GM12878 (cell line): ENCODE measurements at regions not wholly inside any gene's neighbourhood (a gene's known extent, or its start where the extent isn't known, plus 50 kb on each side); places are given as distances from the start of the nearest gene placed in this dataset.

Source experiments
- ATAC-seq: fragments of 200-7000 bp; cut with Tn5 transposase; 3 replicates; pipeline ENCODE4 v1.9.1; 2020; ENCODE audit warnings: mild to moderate bottlenecking, moderate library complexity
- BruUV-seq: library from RNA; stranded (reverse); fragments of 400-500 nt; replicated peaks from 2 replicates; lab custom pipeline; 2021; lab: Mats Ljungman, UMichigan
- CTCF ChIA-PET: fragments of 300-600 bp; sonication (Branson Sonifier 250); formaldehyde crosslinking; extraction: SDS; loops from one replicate; lab custom pipeline; 2021; ENCODE audit warnings: inconsistent platforms; lab: Yijun Ruan, JAX
- POLR2A ChIA-PET: fragments of 350-600 bp; formaldehyde crosslinking; extraction: SDS; loops from one replicate; lab custom pipeline; 2021; ENCODE audit warnings: inconsistent platforms; lab: Charles Lee
- RAD21 ChIA-PET: fragments of 300-600 bp; sonication (Branson Sonifier 250); formaldehyde crosslinking; loops from one replicate; lab custom pipeline; 2023; ENCODE audit warnings: antibody characterized with exemption; ENCODE audit not compliant: unreplicated experiment; lab: Charles Lee
- SMC1A ChIA-PET: fragments of 300-600 bp; sonication (Branson Sonifier 250); formaldehyde crosslinking; loops from one replicate; lab custom pipeline; 2023; ENCODE audit not compliant: unreplicated experiment, uncharacterized antibody; lab: Charles Lee
- DNase-seq: peaks from one replicate; pipeline ENCODE4 v3.0.0-alpha.2; 2011; ENCODE audit warnings: low read depth, low spot score
- FAIRE-seq: peaks from 3 replicates; lab custom pipeline; 2011; peaks lifted over from hg19 to GRCh38; lab: Jason Lieb, UNC
- H2AFZ ChIP-seq: 2 replicates; pipeline ENCODE4 v1.6.0; 2011; ENCODE audit warnings: low read depth, low read length, control low read depth; ENCODE audit not compliant: control insufficient read depth
- H3K27ac ChIP-seq: 2 replicates; pipeline ENCODE4 v1.5.1; 2011; ENCODE audit warnings: control low read depth; ENCODE audit not compliant: control insufficient read depth, insufficient read depth
- H3K27me3 ChIP-seq, 2 experiments: replicated peaks in 1 of 2; 2 replicates each; pipeline versions ENCODE4 v1.6.0 to v1.6.1; 2011; ENCODE audit warnings: low read length in 1 of 2; ENCODE audit not compliant: control insufficient read depth in 2 of 2, insufficient read depth in 2 of 2
- H3K36me3 ChIP-seq, 2 experiments: 2 replicates each; pipeline ENCODE4 v1.5.1; 2011; ENCODE audit warnings: low read length in 1 of 2; ENCODE audit not compliant: control insufficient read depth in 2 of 2, insufficient read depth in 2 of 2
- H3K4me1 ChIP-seq: 2 replicates; pipeline ENCODE4 v1.6.1; 2011; ENCODE audit warnings: mild to moderate bottlenecking, low read length, moderate library complexity, mixed read lengths; ENCODE audit not compliant: control insufficient read depth, insufficient read depth
- H3K4me2 ChIP-seq: 2 replicates; pipeline ENCODE4 v1.6.0; 2011; ENCODE audit warnings: control low read depth; ENCODE audit not compliant: control insufficient read depth, insufficient read depth
- H3K4me3 ChIP-seq: fragments of 200-600 bp; sonication (generic); 2 replicates; pipeline ENCODE4 v1.5.1; 2016
- H3K79me2 ChIP-seq: 2 replicates; pipeline ENCODE4 v1.6.0; 2011; ENCODE audit warnings: low read length; ENCODE audit not compliant: control insufficient read depth, insufficient read depth
- H3K9ac ChIP-seq: 2 replicates; pipeline ENCODE4 v1.8.0; 2011; ENCODE audit warnings: low read length, control low read depth, mixed read lengths; ENCODE audit not compliant: control insufficient read depth, insufficient read depth
- H3K9me3 ChIP-seq: replicated peaks from 3 replicates; pipeline ENCODE4 v1.5.1; 2011; ENCODE audit warnings: mild to moderate bottlenecking, low read length; ENCODE audit not compliant: control insufficient read depth, insufficient read depth
- H4K20me1 ChIP-seq: 2 replicates; pipeline ENCODE4 v1.6.0; 2011; ENCODE audit not compliant: control insufficient read depth, insufficient read depth
- CHD4 ChIP-seq: fragments of 200-600 bp; sonication (generic); IDR thresholded peaks from 2 replicates; pipeline ENCODE4 v1.6.1; 2016; ENCODE audit warnings: mild to moderate bottlenecking
- CUX1 ChIP-seq: IDR thresholded peaks from 2 replicates; pipeline ENCODE4 v1.6.1; 2012; ENCODE audit warnings: improper control_type of control experiment, low read depth, low read length; ENCODE audit not compliant: insufficient replicate concordance
- E2F8 ChIP-seq: fragments of 450-650 bp; IDR thresholded peaks from 2 replicates; pipeline ENCODE4 v1.6.1; 2018; ENCODE audit warnings: mild to moderate bottlenecking, low read depth, moderate library complexity; ENCODE audit not compliant: partially characterized antibody
- HDGF ChIP-seq: fragments of 450-650 bp; IDR thresholded peaks from 2 replicates; pipeline ENCODE4 v1.6.1; 2016; ENCODE audit warnings: antibody characterized with exemption
- IRF3 ChIP-seq: fragments of 450-650 bp; IDR thresholded peaks from 2 replicates; pipeline ENCODE4 v1.6.1; 2014; ENCODE audit warnings: mild to moderate bottlenecking
- MAX ChIP-seq: IDR thresholded peaks from 2 replicates; pipeline ENCODE4 v1.6.1; 2012; ENCODE audit warnings: low read depth, low read length, improper control_type of control experiment
- POLR2AphosphoS2 ChIP-seq: IDR thresholded peaks from 2 replicates; pipeline ENCODE4 v1.6.1; 2011; ENCODE audit warnings: low read depth, mild to moderate bottlenecking, low read length, improper control_type of control experiment, moderate library complexity
- RAD21 ChIP-seq: IDR thresholded peaks from 2 replicates; pipeline ENCODE4 v1.6.1; 2011; ENCODE audit warnings: mild to moderate bottlenecking, low read depth, low read length, moderate library complexity; ENCODE audit not compliant: insufficient read depth
- RELB ChIP-seq: fragments of 450-650 bp; IDR thresholded peaks from 2 replicates; pipeline ENCODE4 v1.6.1; 2017; ENCODE audit warnings: low read depth, mild to moderate bottlenecking, moderate library complexity
- WRNIP1 ChIP-seq: IDR thresholded peaks from 2 replicates; pipeline ENCODE4 v1.6.1; 2011; ENCODE audit warnings: low read depth, low read length, improper control_type of control experiment, borderline replicate concordance
- WGBS: methylation state at CpG from one replicate; pipeline ENCODE4 v1.1.6; 2016; ENCODE audit warnings: low lambda C conversion rate; ENCODE audit not compliant: insufficient replicate concordance, insufficient coverage; ENCODE audit errors: missing lambda C conversion rate; 5-methylcytosine and 5-hydroxymethylcytosine counted together
- in situ Hi-C: fragments of 300-500 bp; cut with MboI; formaldehyde crosslinking; loops from 9 replicates; pipeline ENCODE4 v1.14.3; 2018; ENCODE audit warnings: mixed read lengths
- intact Hi-C: fragments of 100-400 bp; cut with micrococcal nuclease; formaldehyde crosslinking; loops from one replicate; pipeline ENCODE4 v1.14.2; 2022; ENCODE audit not compliant: unreplicated experiment

- H2AFZ ChIP-seq: no peak overlapping the region
- no peak overlapping the region for H3K9ac ChIP-seq
- ChIA-PET POLR2A (no interaction called here), CTCF (no interaction called here), SMC1A (no interaction called here), RAD21 (interaction anchor here (0.6 kb wide), 1 partner anchor 8 kb away, joined by 3 read pairs; no protein-coding TSS in a partner anchor)
- no peak overlapping the region for H3K4me3 ChIP-seq
- in situ Hi-C loops: no loop called here
- FAIRE-seq: no peak
- no peak for ATAC-seq
- no peaks in the 10 kb centered on the region for H3K79me2 ChIP-seq
- 0% methylated on average over 2 of the region's 2 CpGs for WGBS
- no peaks in the 10 kb centered on the region for H3K4me1 ChIP-seq
- no peaks in the 10 kb centered on the region for H4K20me1 ChIP-seq
- no peak overlapping the region for H3K27ac ChIP-seq
- no peaks in the 10 kb centered on the region for H3K36me3 ChIP-seq
- no peak for DNase-seq
- H3K27me3 ChIP-seq: no peaks in the 10 kb centered on the region
- intact Hi-C loops: no loop called here
- BruUV-seq: no TSS peak
- H3K4me2 ChIP-seq: no peak overlapping the region
- H3K9me3 ChIP-seq: no peaks in the 10 kb centered on the region
- TF ChIP-seq HDGF (no peak), WRNIP1 (no peak), MAX (no peak), RAD21 (no peak), RELB (no peak), CHD4 (no peak), CUX1 (no peak), IRF3 (no peak), E2F8 (no peak), POLR2AphosphoS2 (no peak)
Measured at GRCh38 chr4:124132161-124132560, 580.4 kb downstream of the ANKRD50 start.
